ENCODE measurements at regions not wholly inside any gene's neighbourhood (a gene's known extent, or its start where the extent isn't known, plus 50 kb on each side); places are given as distances from the start of the nearest gene placed in this dataset.
"Not testable (repeated sequence)": the region's sequence is repeated elsewhere in the genome, so short reads cannot be mapped to it uniquely, and the experiment has no call there.

GRCh38 chr2:66279024-66279423 is 155.9 kb upstream of the MEIS1 start:
- Mint-ChIP-seq H3K36me3 (ENCODE audit: low read depth) (no peaks in the 10 kb centered on the region), H3K27ac (no peak overlapping the region), H3K4me1 (ENCODE audit: low read depth) (no peaks in the 10 kb centered on the region), H3K27me3 (ENCODE audit: low read depth) (no peaks in the 10 kb centered on the region), H3K4me3 (no peak overlapping the region), H3K9me3 (no peaks in the 10 kb centered on the region)

- Mint-ChIP-seq H3K4me1 (ENCODE audit: low read depth) (no peaks in the 10 kb centered on the region), H3K36me3 (ENCODE audit: low read depth) (no peaks in the 10 kb centered on the region), H3K4me3 (no peak overlapping the region), H3K27ac (no peak overlapping the region), H3K27me3 (ENCODE audit: low read depth) (no peaks in the 10 kb centered on the region), H3K9me3 (no peaks in the 10 kb centered on the region)
Observed at GRCh38 chr2:66275984-66276383, 158.9 kb upstream of the MEIS1 start.

- Mint-ChIP-seq H3K27ac (no peak overlapping the region), H3K9me3 (no peaks in the 10 kb centered on the region), H3K4me3 (no peak overlapping the region), H3K36me3 (ENCODE audit: low read depth) (no peaks in the 10 kb centered on the region), H3K4me1 (ENCODE audit: low read depth) (no peaks in the 10 kb centered on the region), H3K27me3 (ENCODE audit: low read depth) (no peaks in the 10 kb centered on the region)
Observed at GRCh38 chr2:66273933-66274490, 160.9 kb upstream of the MEIS1 start.

GRCh38 chr2:66272751-66273150 is 162.2 kb upstream of the MEIS1 start:
- H3K27ac Mint-ChIP-seq: no peak overlapping the region
- H3K27me3 Mint-ChIP-seq (ENCODE audit: low read depth): no peaks in the 10 kb centered on the region
- H3K36me3 Mint-ChIP-seq (ENCODE audit: low read depth): no peaks in the 10 kb centered on the region
- no peaks in the 10 kb centered on the region for H3K4me1 Mint-ChIP-seq (ENCODE audit: low read depth)
- H3K9me3 Mint-ChIP-seq: no peaks in the 10 kb centered on the region
- no peak overlapping the region for H3K4me3 Mint-ChIP-seq

- H3K4me3 Mint-ChIP-seq: no peak overlapping the region
- no peaks in the 10 kb centered on the region for H3K9me3 Mint-ChIP-seq
- no peaks in the 10 kb centered on the region for H3K4me1 Mint-ChIP-seq (ENCODE audit: low read depth)
- no peaks in the 10 kb centered on the region for H3K36me3 Mint-ChIP-seq (ENCODE audit: low read depth)
- H3K27ac Mint-ChIP-seq: no peak overlapping the region
- H3K27me3 Mint-ChIP-seq (ENCODE audit: low read depth): no peaks in the 10 kb centered on the region
Observed at GRCh38 chr2:66271777-66272176, 163.1 kb upstream of the MEIS1 start.

- Mint-ChIP-seq H3K36me3 (ENCODE audit: low read depth) (no peaks in the 10 kb centered on the region), H3K27ac (no peak overlapping the region), H3K9me3 (no peaks in the 10 kb centered on the region), H3K27me3 (ENCODE audit: low read depth) (no peaks in the 10 kb centered on the region), H3K4me3 (no peak overlapping the region), H3K4me1 (ENCODE audit: low read depth) (no peaks in the 10 kb centered on the region)
Observed at GRCh38 chr2:66270247-66270646, 164.7 kb upstream of the MEIS1 start.

- Mint-ChIP-seq H3K4me3 (no peak overlapping the region), H3K9me3 (no peaks in the 10 kb centered on the region), H3K4me1 (ENCODE audit: low read depth) (no peaks in the 10 kb centered on the region)
Observed at GRCh38 chr2:66269166-66269565, 165.8 kb upstream of the MEIS1 start.

GRCh38 chr2:66268756-66269155 is 166.2 kb upstream of the MEIS1 start:
- no peaks in the 10 kb centered on the region for H3K4me1 Mint-ChIP-seq (ENCODE audit: low read depth)
- no peaks in the 10 kb centered on the region for H3K27me3 Mint-ChIP-seq (ENCODE audit: low read depth)
- no peaks in the 10 kb centered on the region for H3K9me3 Mint-ChIP-seq
- no peaks in the 10 kb centered on the region for H3K36me3 Mint-ChIP-seq (ENCODE audit: low read depth)
- no peak overlapping the region for H3K27ac Mint-ChIP-seq
- no peak overlapping the region for H3K4me3 Mint-ChIP-seq

More at GRCh38 chr2:66269166-66269565, 165.8 kb upstream of the MEIS1 start:
- no peaks in the 10 kb centered on the region for H3K36me3 Mint-ChIP-seq (ENCODE audit: low read depth)
- H3K27ac Mint-ChIP-seq: no peak overlapping the region
- no peaks in the 10 kb centered on the region for H3K27me3 Mint-ChIP-seq (ENCODE audit: low read depth)

- H3K27me3 Mint-ChIP-seq (ENCODE audit: low read depth): no peaks in the 10 kb centered on the region
- no peaks in the 10 kb centered on the region for H3K36me3 Mint-ChIP-seq (ENCODE audit: low read depth)
- H3K27ac Mint-ChIP-seq: no peak overlapping the region
- no peaks in the 10 kb centered on the region for H3K4me1 Mint-ChIP-seq (ENCODE audit: low read depth)
- no peaks in the 10 kb centered on the region for H3K9me3 Mint-ChIP-seq
- H3K4me3 Mint-ChIP-seq: no peak overlapping the region
Observed at GRCh38 chr2:66264354-66264753, 170.6 kb upstream of the MEIS1 start.

- no peak overlapping the region for H3K4me3 Mint-ChIP-seq
- H3K4me1 Mint-ChIP-seq (ENCODE audit: low read depth): no peaks in the 10 kb centered on the region
- no peak overlapping the region for H3K27ac Mint-ChIP-seq
- no peaks in the 10 kb centered on the region for H3K9me3 Mint-ChIP-seq
- H3K36me3 Mint-ChIP-seq (ENCODE audit: low read depth): no peaks in the 10 kb centered on the region
- H3K27me3 Mint-ChIP-seq (ENCODE audit: low read depth): no peaks in the 10 kb centered on the region
Observed at GRCh38 chr2:66255867-66256266, 179.1 kb upstream of the MEIS1 start.

- Mint-ChIP-seq H3K4me1 (ENCODE audit: low read depth) (no peaks in the 10 kb centered on the region), H3K27ac (no peak overlapping the region), H3K4me3 (no peak overlapping the region), H3K36me3 (ENCODE audit: low read depth) (no peaks in the 10 kb centered on the region), H3K27me3 (ENCODE audit: low read depth) (no peaks in the 10 kb centered on the region), H3K9me3 (no peaks in the 10 kb centered on the region)
Observed at GRCh38 chr2:66255136-66255535, 179.8 kb upstream of the MEIS1 start.

- H3K9me3 Mint-ChIP-seq: no peaks in the 10 kb centered on the region
- no peak overlapping the region for H3K4me3 Mint-ChIP-seq
- no peaks in the 10 kb centered on the region for H3K36me3 Mint-ChIP-seq (ENCODE audit: low read depth)
- H3K4me1 Mint-ChIP-seq (ENCODE audit: low read depth): no peaks in the 10 kb centered on the region
- no peaks in the 10 kb centered on the region for H3K27me3 Mint-ChIP-seq (ENCODE audit: low read depth)
- no peak overlapping the region for H3K27ac Mint-ChIP-seq
Observed at GRCh38 chr2:66253066-66253465, 181.9 kb upstream of the MEIS1 start.

- no peaks in the 10 kb centered on the region for H3K27me3 Mint-ChIP-seq (ENCODE audit: low read depth)
- H3K4me1 Mint-ChIP-seq (ENCODE audit: low read depth): no peaks in the 10 kb centered on the region
- no peak overlapping the region for H3K4me3 Mint-ChIP-seq
- H3K27ac Mint-ChIP-seq: no peak overlapping the region
- no peaks in the 10 kb centered on the region for H3K9me3 Mint-ChIP-seq
- H3K36me3 Mint-ChIP-seq (ENCODE audit: low read depth): no peaks in the 10 kb centered on the region
Observed at GRCh38 chr2:66252109-66252508, 182.8 kb upstream of the MEIS1 start.

- H3K27me3 Mint-ChIP-seq (ENCODE audit: low read depth): no peaks in the 10 kb centered on the region
- H3K9me3 Mint-ChIP-seq: no peaks in the 10 kb centered on the region
- no peaks in the 10 kb centered on the region for H3K36me3 Mint-ChIP-seq (ENCODE audit: low read depth)
- H3K4me3 Mint-ChIP-seq: no peak overlapping the region
- no peaks in the 10 kb centered on the region for H3K4me1 Mint-ChIP-seq (ENCODE audit: low read depth)
- no peak overlapping the region for H3K27ac Mint-ChIP-seq
Observed at GRCh38 chr2:66251573-66251972, 183.4 kb upstream of the MEIS1 start.

GRCh38 chr2:66249089-66249488 is 185.8 kb upstream of the MEIS1 start:
- H3K9me3 Mint-ChIP-seq; H3K27ac Mint-ChIP-seq; H3K4me1 Mint-ChIP-seq (ENCODE audit: low read depth); H3K4me3 Mint-ChIP-seq; H3K27me3 Mint-ChIP-seq (ENCODE audit: low read depth); H3K36me3 Mint-ChIP-seq (ENCODE audit: low read depth): not testable (repeated sequence)

- H3K27ac Mint-ChIP-seq; H3K27me3 Mint-ChIP-seq (ENCODE audit: low read depth); H3K36me3 Mint-ChIP-seq (ENCODE audit: low read depth): not testable (repeated sequence)
Observed at GRCh38 chr2:66243809-66244208, 191.1 kb upstream of the MEIS1 start.

More at GRCh38 chr2:66243809-66244208, 191.1 kb upstream of the MEIS1 start:
- not testable (repeated sequence) for H3K4me1 Mint-ChIP-seq (ENCODE audit: low read depth); H3K9me3 Mint-ChIP-seq; H3K4me3 Mint-ChIP-seq
